ENCODE measurements at regions not wholly inside any gene's neighbourhood (a gene's known extent, or its start where the extent isn't known, plus 50 kb on each side); places are given as distances from the start of the nearest gene placed in this dataset.
"Not testable (repeated sequence)": the region's sequence is repeated elsewhere in the genome, so short reads cannot be mapped to it uniquely, and the experiment has no call there.

DNA sequence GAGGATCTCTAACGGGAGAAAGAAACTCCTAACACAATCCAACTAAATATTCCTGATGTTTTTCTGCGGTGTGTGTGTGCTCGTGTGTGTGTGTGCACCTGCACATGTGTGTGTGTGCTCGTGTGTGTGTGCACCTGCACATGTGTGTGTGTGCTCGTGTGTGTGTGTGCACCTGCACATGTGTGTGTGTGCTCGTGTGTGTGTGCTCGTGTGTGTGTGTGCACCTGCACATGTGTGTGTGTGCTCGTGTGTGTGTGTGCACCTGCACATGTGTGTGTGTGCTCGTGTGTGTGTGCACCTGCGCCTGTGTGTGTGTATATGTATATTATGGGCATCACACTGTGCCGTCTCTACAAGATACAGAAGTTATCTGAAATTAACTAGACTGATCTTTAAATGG is 1451.9 kb downstream of the STIM2 start:
- TF ChIP-seq, protein P1, sequence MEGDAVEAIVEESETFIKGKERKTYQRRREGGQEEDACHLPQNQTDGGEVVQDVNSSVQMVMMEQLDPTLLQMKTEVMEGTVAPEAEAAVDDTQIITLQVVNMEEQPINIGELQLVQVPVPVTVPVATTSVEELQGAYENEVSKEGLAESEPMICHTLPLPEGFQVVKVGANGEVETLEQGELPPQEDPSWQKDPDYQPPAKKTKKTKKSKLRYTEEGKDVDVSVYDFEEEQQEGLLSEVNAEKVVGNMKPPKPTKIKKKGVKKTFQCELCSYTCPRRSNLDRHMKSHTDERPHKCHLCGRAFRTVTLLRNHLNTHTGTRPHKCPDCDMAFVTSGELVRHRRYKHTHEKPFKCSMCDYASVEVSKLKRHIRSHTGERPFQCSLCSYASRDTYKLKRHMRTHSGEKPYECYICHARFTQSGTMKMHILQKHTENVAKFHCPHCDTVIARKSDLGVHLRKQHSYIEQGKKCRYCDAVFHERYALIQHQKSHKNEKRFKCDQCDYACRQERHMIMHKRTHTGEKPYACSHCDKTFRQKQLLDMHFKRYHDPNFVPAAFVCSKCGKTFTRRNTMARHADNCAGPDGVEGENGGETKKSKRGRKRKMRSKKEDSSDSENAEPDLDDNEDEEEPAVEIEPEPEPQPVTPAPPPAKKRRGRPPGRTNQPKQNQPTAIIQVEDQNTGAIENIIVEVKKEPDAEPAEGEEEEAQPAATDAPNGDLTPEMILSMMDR (IDR thresholded peaks at IDR 0.05): not testable (repeated sequence)
- TF ChIP-seq POLR2AphosphoS5, POLR2A (IDR thresholded peaks at IDR 0.05): not testable (repeated sequence)
